ENCODE measurements at regions not wholly inside any gene's neighbourhood (a gene's known extent, or its start where the extent isn't known, plus 50 kb on each side); places are given as distances from the start of the nearest gene placed in this dataset.

DNA sequence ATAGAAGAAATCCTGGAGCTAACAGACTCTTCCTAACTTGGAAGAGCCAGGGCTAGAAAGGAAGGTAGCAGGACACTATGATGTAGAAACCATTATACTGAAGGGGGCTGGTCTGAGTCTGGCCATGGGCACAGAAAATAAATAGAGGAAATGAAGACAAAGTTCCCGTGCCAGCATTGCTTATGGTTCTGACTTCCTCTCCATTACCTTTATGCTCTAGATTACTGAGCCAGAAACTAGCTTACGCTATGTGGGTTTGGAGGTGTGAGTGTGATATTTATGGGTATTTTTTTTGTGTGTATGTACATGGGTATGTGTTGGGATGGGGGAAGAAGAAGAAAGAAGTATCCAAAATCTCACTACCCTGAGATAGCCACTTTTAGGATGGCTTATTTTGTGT, 148.3 kb downstream of the GLUD2 start:
- TF ChIP-seq, protein P1, sequence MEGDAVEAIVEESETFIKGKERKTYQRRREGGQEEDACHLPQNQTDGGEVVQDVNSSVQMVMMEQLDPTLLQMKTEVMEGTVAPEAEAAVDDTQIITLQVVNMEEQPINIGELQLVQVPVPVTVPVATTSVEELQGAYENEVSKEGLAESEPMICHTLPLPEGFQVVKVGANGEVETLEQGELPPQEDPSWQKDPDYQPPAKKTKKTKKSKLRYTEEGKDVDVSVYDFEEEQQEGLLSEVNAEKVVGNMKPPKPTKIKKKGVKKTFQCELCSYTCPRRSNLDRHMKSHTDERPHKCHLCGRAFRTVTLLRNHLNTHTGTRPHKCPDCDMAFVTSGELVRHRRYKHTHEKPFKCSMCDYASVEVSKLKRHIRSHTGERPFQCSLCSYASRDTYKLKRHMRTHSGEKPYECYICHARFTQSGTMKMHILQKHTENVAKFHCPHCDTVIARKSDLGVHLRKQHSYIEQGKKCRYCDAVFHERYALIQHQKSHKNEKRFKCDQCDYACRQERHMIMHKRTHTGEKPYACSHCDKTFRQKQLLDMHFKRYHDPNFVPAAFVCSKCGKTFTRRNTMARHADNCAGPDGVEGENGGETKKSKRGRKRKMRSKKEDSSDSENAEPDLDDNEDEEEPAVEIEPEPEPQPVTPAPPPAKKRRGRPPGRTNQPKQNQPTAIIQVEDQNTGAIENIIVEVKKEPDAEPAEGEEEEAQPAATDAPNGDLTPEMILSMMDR (conservative IDR thresholded peaks at IDR 0.05 in 1 of 2, IDR thresholded peaks at IDR 0.05 in 1 of 2; ENCODE audit: extremely low read depth in 1 of 2, insufficient read depth in 1 of 2, low read depth in 1 of 2, low read length in 2 of 2), result no peak
- no peak for TF ChIP-seq EZH2 (IDR thresholded peaks at IDR 0.05; ENCODE audit: borderline replicate concordance, low read length)

Data from mammary epithelial cell (primary cell).